HTR-8/SVneo (cell line): ENCODE measurements at regions not wholly inside any gene's neighbourhood (a gene's known extent, or its start where the extent isn't known, plus 50 kb on each side); places are given as distances from the start of the nearest gene placed in this dataset.

Experiments used
- DNase-seq: peaks from one replicate; pipeline ENCODE4 v3.0.0; 2011; ENCODE audit warnings: low spot score, mixed read lengths; ENCODE audit not compliant: insufficient read length
- FAIRE-seq: peaks from 2 replicates; lab custom pipeline; 2011; peaks lifted over from hg19 to GRCh38; lab: Jason Lieb, UNC

GRCh38 chr2:144224472-144224871 lies 295.4 kb downstream of the ZEB2 start:
- no peak for FAIRE-seq
- no peak for DNase-seq

- DNase-seq (no peak), FAIRE-seq (no peak)
Measured at GRCh38 chr2:144219979-144220378, 299.9 kb downstream of the ZEB2 start.

- no peak for DNase-seq
- FAIRE-seq: no peak
Measured at GRCh38 chr2:144217853-144218633, 301.9 kb downstream of the ZEB2 start.

GRCh38 chr2:144215701-144216675 lies 303.9 kb downstream of the ZEB2 start:
- DNase-seq (no peak), FAIRE-seq (no peak)

- FAIRE-seq (no peak), DNase-seq (no peak)
Measured at GRCh38 chr2:144215207-144215606, 304.7 kb downstream of the ZEB2 start.

- FAIRE-seq (no peak), DNase-seq (no peak)
Measured at GRCh38 chr2:144213797-144214196, 306.1 kb downstream of the ZEB2 start.

GRCh38 chr2:144211826-144212225 lies 308.1 kb downstream of the ZEB2 start:
- FAIRE-seq: no peak
- no peak for DNase-seq

GRCh38 chr2:144211065-144211464 lies 308.9 kb downstream of the ZEB2 start:
- FAIRE-seq (no peak), DNase-seq (no peak)

GRCh38 chr2:144210076-144210475 lies 309.8 kb downstream of the ZEB2 start:
- DNase-seq: no peak

GRCh38 chr2:144208924-144209323 lies 311.0 kb downstream of the ZEB2 start:
- DNase-seq (no peak), FAIRE-seq (no peak)

More at GRCh38 chr2:144210076-144210475, 309.8 kb downstream of the ZEB2 start:
- no peak for FAIRE-seq

GRCh38 chr2:144206019-144206418 lies 313.9 kb downstream of the ZEB2 start:
- DNase-seq (no peak), FAIRE-seq (no peak)

- DNase-seq: no peak
- FAIRE-seq: no peak
Measured at GRCh38 chr2:144201868-144202468, 318.0 kb downstream of the ZEB2 start.

GRCh38 chr2:144201126-144201525 lies 318.8 kb downstream of the ZEB2 start:
- DNase-seq (no peak), FAIRE-seq (no peak)

GRCh38 chr2:144198116-144198515 lies 321.8 kb downstream of the ZEB2 start:
- FAIRE-seq (no peak), DNase-seq (peak; percentile 9)

- DNase-seq: no peak
- FAIRE-seq: no peak
Measured at GRCh38 chr2:144194326-144195071, 325.4 kb downstream of the ZEB2 start.

GRCh38 chr2:144190908-144191605 lies 328.9 kb downstream of the ZEB2 start:
- no peak for FAIRE-seq
- DNase-seq: no peak

- FAIRE-seq (no peak), DNase-seq (no peak)
Measured at GRCh38 chr2:144183727-144184126, 336.2 kb downstream of the ZEB2 start.

- FAIRE-seq (no peak), DNase-seq (no peak)
Measured at GRCh38 chr2:144181001-144181400, 338.9 kb downstream of the ZEB2 start.

GRCh38 chr2:144180131-144180530 lies 339.8 kb downstream of the ZEB2 start:
- DNase-seq (no peak), FAIRE-seq (no peak)
